GM20000 (cell line): ENCODE measurements at regions not wholly inside any gene's neighbourhood (a gene's known extent, or its start where the extent isn't known, plus 50 kb on each side); places are given as distances from the start of the nearest gene placed in this dataset.

Experiments
- DNase-seq: peaks from one replicate; pipeline ENCODE4 v3.0.0; 2012; ENCODE audit warnings: low spot score
- CTCF ChIP-seq: IDR thresholded peaks from 2 replicates; pipeline ENCODE4 v1.5.1; 2012; ENCODE audit warnings: mild to moderate bottlenecking, control low read depth; ENCODE audit errors: extremely low read depth, missing control alignments

DNA sequence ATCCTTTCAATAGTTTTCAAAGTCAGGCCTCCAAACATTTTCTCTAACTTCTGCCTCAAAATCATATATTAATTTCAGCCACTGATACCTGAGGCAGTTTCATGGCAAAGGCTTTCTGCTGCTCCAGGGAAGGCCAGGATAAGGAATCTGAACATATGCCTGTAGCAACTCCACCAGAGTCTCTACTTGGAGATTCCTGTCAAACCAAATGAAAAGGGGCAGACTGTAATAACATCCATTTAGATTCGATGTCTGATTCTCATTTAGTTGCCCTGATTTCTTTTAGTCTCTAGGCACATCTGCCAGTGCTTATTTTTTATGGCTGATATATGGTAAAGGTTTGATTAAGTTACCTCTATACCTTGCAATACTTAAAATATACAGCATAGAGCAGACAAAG is 109.6 kb upstream of the ZNF385D start:
- no peak for DNase-seq
- no peak for TF ChIP-seq CTCF

- TF ChIP-seq CTCF: no peak
- DNase-seq: no peak
Measured at GRCh38 chr3:21876782-21877181, 125.8 kb upstream of the ZNF385D start.

GRCh38 chr3:21877214-21877754 is 126.3 kb upstream of the ZNF385D start:
- DNase-seq: no peak
- no peak for TF ChIP-seq CTCF

- DNase-seq: no peak
- no peak for TF ChIP-seq CTCF
Measured at GRCh38 chr3:21879184-21879886, 128.3 kb upstream of the ZNF385D start.

- TF ChIP-seq CTCF: no peak
Measured at GRCh38 chr3:21888656-21889055, 137.6 kb upstream of the ZNF385D start.

GRCh38 chr3:21889166-21889565 is 138.2 kb upstream of the ZNF385D start:
- no peak for TF ChIP-seq CTCF
- DNase-seq: no peak

More at GRCh38 chr3:21888656-21889055, 137.6 kb upstream of the ZNF385D start:
- no peak for DNase-seq

- no peak for TF ChIP-seq CTCF
- DNase-seq: no peak
Measured at GRCh38 chr3:21892104-21892503, 141.1 kb upstream of the ZNF385D start.
